ENCODE measurements at regions not wholly inside any gene's neighbourhood (a gene's known extent, or its start where the extent isn't known, plus 50 kb on each side); places are given as distances from the start of the nearest gene placed in this dataset.

DNA sequence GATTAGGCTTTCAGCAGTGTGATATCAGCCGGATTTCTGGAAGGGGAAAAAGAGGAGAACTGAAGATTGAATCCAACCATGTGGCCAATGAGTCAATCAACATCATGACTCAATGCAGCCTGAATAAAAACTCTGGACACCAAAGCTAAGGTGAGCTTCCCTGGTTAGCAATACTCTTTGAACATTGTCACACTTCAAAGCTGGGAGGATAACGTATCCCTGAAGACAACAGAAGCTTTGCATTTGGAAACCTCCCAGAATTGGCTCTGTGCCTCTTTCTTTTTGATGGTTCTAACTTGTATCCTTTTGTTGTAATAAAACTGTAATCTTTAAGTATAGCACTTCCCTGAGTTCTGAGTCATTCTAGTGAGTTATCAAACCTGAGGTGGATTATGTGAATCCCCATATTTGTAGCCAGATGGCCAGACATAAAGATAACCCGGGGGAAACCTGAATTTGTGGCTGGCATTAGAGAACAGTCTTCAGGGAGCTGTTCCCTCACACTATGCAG, 284.4 kb downstream of the IPMK start:
- TF ChIP-seq, protein P1, sequence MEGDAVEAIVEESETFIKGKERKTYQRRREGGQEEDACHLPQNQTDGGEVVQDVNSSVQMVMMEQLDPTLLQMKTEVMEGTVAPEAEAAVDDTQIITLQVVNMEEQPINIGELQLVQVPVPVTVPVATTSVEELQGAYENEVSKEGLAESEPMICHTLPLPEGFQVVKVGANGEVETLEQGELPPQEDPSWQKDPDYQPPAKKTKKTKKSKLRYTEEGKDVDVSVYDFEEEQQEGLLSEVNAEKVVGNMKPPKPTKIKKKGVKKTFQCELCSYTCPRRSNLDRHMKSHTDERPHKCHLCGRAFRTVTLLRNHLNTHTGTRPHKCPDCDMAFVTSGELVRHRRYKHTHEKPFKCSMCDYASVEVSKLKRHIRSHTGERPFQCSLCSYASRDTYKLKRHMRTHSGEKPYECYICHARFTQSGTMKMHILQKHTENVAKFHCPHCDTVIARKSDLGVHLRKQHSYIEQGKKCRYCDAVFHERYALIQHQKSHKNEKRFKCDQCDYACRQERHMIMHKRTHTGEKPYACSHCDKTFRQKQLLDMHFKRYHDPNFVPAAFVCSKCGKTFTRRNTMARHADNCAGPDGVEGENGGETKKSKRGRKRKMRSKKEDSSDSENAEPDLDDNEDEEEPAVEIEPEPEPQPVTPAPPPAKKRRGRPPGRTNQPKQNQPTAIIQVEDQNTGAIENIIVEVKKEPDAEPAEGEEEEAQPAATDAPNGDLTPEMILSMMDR (conservative IDR thresholded peaks at IDR 0.05; ENCODE audit: low read depth in 2 of 2), result no peak
- TF ChIP-seq ZNF114 (CRISPR knock-in tag; IDR thresholded peaks at IDR 0.05) (no peak), EZH2 (IDR thresholded peaks at IDR 0.05; ENCODE audit: low read depth, unreplicated experiment) (no peak), EZH2phosphoT487 (IDR thresholded peaks at IDR 0.05; ENCODE audit: unreplicated experiment) (no peak), STAT1 (IDR thresholded peaks at IDR 0.05; ENCODE audit: unreplicated experiment) (no peak), POLR2AphosphoS5 (IDR thresholded peaks at IDR 0.05; ENCODE audit: low read depth) (no peak), CREB1 (CRISPR knock-in tag; IDR thresholded peaks at IDR 0.05; ENCODE audit: low read depth) (no peak), JUNB (IDR thresholded peaks at IDR 0.05; ENCODE audit: unreplicated experiment) (no peak), NANOG (IDR thresholded peaks at IDR 0.05; ENCODE audit: borderline replicate concordance) (no peak), ZNF331 (CRISPR knock-in tag; IDR thresholded peaks at IDR 0.05; ENCODE audit: low read depth) (no peak)
- TF ChIP-seq, protein P2, sequence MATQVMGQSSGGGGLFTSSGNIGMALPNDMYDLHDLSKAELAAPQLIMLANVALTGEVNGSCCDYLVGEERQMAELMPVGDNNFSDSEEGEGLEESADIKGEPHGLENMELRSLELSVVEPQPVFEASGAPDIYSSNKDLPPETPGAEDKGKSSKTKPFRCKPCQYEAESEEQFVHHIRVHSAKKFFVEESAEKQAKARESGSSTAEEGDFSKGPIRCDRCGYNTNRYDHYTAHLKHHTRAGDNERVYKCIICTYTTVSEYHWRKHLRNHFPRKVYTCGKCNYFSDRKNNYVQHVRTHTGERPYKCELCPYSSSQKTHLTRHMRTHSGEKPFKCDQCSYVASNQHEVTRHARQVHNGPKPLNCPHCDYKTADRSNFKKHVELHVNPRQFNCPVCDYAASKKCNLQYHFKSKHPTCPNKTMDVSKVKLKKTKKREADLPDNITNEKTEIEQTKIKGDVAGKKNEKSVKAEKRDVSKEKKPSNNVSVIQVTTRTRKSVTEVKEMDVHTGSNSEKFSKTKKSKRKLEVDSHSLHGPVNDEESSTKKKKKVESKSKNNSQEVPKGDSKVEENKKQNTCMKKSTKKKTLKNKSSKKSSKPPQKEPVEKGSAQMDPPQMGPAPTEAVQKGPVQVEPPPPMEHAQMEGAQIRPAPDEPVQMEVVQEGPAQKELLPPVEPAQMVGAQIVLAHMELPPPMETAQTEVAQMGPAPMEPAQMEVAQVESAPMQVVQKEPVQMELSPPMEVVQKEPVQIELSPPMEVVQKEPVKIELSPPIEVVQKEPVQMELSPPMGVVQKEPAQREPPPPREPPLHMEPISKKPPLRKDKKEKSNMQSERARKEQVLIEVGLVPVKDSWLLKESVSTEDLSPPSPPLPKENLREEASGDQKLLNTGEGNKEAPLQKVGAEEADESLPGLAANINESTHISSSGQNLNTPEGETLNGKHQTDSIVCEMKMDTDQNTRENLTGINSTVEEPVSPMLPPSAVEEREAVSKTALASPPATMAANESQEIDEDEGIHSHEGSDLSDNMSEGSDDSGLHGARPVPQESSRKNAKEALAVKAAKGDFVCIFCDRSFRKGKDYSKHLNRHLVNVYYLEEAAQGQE (IDR thresholded peaks at IDR 0.05; ENCODE audit: unreplicated experiment), result no peak
- TF ChIP-seq, protein P3, sequence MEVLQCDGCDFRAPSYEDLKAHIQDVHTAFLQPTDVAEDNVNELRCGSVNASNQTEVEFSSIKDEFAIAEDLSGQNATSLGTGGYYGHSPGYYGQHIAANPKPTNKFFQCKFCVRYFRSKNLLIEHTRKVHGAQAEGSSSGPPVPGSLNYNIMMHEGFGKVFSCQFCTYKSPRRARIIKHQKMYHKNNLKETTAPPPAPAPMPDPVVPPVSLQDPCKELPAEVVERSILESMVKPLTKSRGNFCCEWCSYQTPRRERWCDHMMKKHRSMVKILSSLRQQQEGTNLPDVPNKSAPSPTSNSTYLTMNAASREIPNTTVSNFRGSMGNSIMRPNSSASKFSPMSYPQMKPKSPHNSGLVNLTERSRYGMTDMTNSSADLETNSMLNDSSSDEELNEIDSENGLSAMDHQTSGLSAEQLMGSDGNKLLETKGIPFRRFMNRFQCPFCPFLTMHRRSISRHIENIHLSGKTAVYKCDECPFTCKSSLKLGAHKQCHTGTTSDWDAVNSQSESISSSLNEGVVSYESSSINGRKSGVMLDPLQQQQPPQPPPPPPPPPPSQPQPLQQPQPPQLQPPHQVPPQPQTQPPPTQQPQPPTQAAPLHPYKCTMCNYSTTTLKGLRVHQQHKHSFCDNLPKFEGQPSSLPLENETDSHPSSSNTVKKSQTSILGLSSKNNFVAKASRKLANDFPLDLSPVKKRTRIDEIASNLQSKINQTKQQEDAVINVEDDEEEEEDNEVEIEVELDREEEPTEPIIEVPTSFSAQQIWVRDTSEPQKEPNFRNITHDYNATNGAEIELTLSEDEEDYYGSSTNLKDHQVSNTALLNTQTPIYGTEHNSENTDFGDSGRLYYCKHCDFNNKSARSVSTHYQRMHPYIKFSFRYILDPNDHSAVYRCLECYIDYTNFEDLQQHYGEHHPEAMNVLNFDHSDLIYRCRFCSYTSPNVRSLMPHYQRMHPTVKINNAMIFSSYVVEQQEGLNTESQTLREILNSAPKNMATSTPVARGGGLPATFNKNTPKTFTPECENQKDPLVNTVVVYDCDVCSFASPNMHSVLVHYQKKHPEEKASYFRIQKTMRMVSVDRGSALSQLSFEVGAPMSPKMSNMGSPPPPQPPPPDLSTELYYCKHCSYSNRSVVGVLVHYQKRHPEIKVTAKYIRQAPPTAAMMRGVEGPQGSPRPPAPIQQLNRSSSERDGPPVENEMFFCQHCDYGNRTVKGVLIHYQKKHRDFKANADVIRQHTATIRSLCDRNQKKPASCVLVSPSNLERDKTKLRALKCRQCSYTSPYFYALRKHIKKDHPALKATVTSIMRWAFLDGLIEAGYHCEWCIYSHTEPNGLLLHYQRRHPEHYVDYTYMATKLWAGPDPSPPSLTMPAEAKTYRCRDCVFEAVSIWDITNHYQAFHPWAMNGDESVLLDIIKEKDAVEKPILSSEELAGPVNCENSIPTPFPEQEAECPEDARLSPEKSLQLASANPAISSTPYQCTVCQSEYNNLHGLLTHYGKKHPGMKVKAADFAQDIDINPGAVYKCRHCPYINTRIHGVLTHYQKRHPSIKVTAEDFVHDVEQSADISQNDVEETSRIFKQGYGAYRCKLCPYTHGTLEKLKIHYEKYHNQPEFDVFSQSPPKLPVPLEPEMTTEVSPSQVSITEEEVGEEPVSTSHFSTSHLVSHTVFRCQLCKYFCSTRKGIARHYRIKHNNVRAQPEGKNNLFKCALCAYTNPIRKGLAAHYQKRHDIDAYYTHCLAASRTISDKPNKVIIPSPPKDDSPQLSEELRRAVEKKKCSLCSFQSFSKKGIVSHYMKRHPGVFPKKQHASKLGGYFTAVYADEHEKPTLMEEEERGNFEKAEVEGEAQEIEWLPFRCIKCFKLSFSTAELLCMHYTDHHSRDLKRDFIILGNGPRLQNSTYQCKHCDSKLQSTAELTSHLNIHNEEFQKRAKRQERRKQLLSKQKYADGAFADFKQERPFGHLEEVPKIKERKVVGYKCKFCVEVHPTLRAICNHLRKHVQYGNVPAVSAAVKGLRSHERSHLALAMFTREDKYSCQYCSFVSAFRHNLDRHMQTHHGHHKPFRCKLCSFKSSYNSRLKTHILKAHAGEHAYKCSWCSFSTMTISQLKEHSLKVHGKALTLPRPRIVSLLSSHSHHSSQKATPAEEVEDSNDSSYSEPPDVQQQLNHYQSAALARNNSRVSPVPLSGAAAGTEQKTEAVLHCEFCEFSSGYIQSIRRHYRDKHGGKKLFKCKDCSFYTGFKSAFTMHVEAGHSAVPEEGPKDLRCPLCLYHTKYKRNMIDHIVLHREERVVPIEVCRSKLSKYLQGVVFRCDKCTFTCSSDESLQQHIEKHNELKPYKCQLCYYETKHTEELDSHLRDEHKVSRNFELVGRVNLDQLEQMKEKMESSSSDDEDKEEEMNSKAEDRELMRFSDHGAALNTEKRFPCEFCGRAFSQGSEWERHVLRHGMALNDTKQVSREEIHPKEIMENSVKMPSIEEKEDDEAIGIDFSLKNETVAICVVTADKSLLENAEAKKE (CRISPR knock-in tag; IDR thresholded peaks at IDR 0.05), result no peak
- TF ChIP-seq, protein P4, sequence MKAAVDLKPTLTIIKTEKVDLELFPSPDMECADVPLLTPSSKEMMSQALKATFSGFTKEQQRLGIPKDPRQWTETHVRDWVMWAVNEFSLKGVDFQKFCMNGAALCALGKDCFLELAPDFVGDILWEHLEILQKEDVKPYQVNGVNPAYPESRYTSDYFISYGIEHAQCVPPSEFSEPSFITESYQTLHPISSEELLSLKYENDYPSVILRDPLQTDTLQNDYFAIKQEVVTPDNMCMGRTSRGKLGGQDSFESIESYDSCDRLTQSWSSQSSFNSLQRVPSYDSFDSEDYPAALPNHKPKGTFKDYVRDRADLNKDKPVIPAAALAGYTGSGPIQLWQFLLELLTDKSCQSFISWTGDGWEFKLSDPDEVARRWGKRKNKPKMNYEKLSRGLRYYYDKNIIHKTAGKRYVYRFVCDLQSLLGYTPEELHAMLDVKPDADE (IDR thresholded peaks at IDR 0.05), result no peak
